ENCODE measurements at regions not wholly inside any gene's neighbourhood (a gene's known extent, or its start where the extent isn't known, plus 50 kb on each side); places are given as distances from the start of the nearest gene placed in this dataset.

GRCh38 chr4:108466936-108467902 lies 153.2 kb upstream of the RPL34 start:
- Histone ChIP-seq H3K27ac (peak overlapping the region; percentile 75), H3K36me3 (ENCODE audit: insufficient read depth) (no peaks in the 10 kb centered on the region), H4K20me1 (ENCODE audit: insufficient read depth) (no peaks in the 10 kb centered on the region), H3K4me2 (peak overlapping the region; percentile 83), H3K4me1 (ENCODE audit: low read depth, poor library complexity, severe bottlenecking) (peaks cover 46% of the 10 kb centered on the region), H3K27me3 (ENCODE audit: insufficient read depth, low read depth) (no peaks in the 10 kb centered on the region), H2AFZ (ENCODE audit: low read depth) (peak overlapping the region; percentile 51), H3K4me3 (IDR thresholded peaks at IDR 0.05; ENCODE audit: insufficient read depth, low read depth, low read length) (no peak overlapping the region), H3K9ac (peak overlapping the region; percentile 19; the same call in 1 of the 2 replicates), H3K79me2 (ENCODE audit: insufficient read depth, low read depth) (no peaks in the 10 kb centered on the region)
- TF ChIP-seq CTCF (conservative IDR thresholded peaks at IDR 0.05; ENCODE audit: low read depth, low read length), result no peak

GRCh38 chr4:108465886-108466500 lies 154.4 kb upstream of the RPL34 start:
- peak overlapping the region; percentile 51; the same call in 1 of the 2 replicates for H2AFZ ChIP-seq (ENCODE audit: low read depth)
- H3K79me2 ChIP-seq (ENCODE audit: insufficient read depth, low read depth), result no peaks in the 10 kb centered on the region
- H3K4me2 ChIP-seq, result peak overlapping the region; percentile 83
- no peaks in the 10 kb centered on the region for H3K36me3 ChIP-seq (ENCODE audit: insufficient read depth)
- TF ChIP-seq CTCF (conservative IDR thresholded peaks at IDR 0.05; ENCODE audit: low read depth, low read length), result no peak
- H3K9ac ChIP-seq, result no peak overlapping the region
- no peaks in the 10 kb centered on the region for H3K27me3 ChIP-seq (ENCODE audit: insufficient read depth, low read depth)
- no peaks in the 10 kb centered on the region for H4K20me1 ChIP-seq (ENCODE audit: insufficient read depth)
- H3K27ac ChIP-seq, result peak overlapping the region; percentile 75
- H3K4me3 ChIP-seq (IDR thresholded peaks at IDR 0.05; ENCODE audit: insufficient read depth, low read depth, low read length), result no peak overlapping the region
- H3K4me1 ChIP-seq (ENCODE audit: low read depth, poor library complexity, severe bottlenecking), result peaks cover 58% of the 10 kb centered on the region

- TF ChIP-seq CTCF (conservative IDR thresholded peaks at IDR 0.05; ENCODE audit: low read depth, low read length), result no peak
- no peak overlapping the region for H2AFZ ChIP-seq (ENCODE audit: low read depth)
- H3K4me1 ChIP-seq (ENCODE audit: low read depth, poor library complexity, severe bottlenecking), result peaks cover 37% of the 10 kb centered on the region
- no peak overlapping the region for H3K4me3 ChIP-seq (IDR thresholded peaks at IDR 0.05; ENCODE audit: insufficient read depth, low read depth, low read length)
- H3K4me2 ChIP-seq, result no peak overlapping the region
- no peaks in the 10 kb centered on the region for H3K27me3 ChIP-seq (ENCODE audit: insufficient read depth, low read depth)
- H3K36me3 ChIP-seq (ENCODE audit: insufficient read depth), result no peaks in the 10 kb centered on the region
- no peaks in the 10 kb centered on the region for H3K79me2 ChIP-seq (ENCODE audit: insufficient read depth, low read depth)
- H3K9ac ChIP-seq, result no peak overlapping the region
- no peak overlapping the region for H3K27ac ChIP-seq
- H4K20me1 ChIP-seq (ENCODE audit: insufficient read depth), result no peaks in the 10 kb centered on the region
These were observed 161.7 kb upstream of the RPL34 start for GRCh38 chr4:108458681-108459080.

GRCh38 chr4:108454227-108454626 lies 166.1 kb upstream of the RPL34 start:
- Histone ChIP-seq H3K79me2 (ENCODE audit: insufficient read depth, low read depth) (no peaks in the 10 kb centered on the region), H3K36me3 (ENCODE audit: insufficient read depth) (no peaks in the 10 kb centered on the region), H2AFZ (ENCODE audit: low read depth) (no peak overlapping the region), H3K9ac (no peak overlapping the region), H3K4me3 (IDR thresholded peaks at IDR 0.05; ENCODE audit: insufficient read depth, low read depth, low read length) (no peak overlapping the region), H3K27ac (no peak overlapping the region), H3K4me1 (ENCODE audit: low read depth, poor library complexity, severe bottlenecking) (peaks cover 9% of the 10 kb centered on the region), H4K20me1 (ENCODE audit: insufficient read depth) (no peaks in the 10 kb centered on the region), H3K4me2 (no peak overlapping the region), H3K27me3 (ENCODE audit: insufficient read depth, low read depth) (no peaks in the 10 kb centered on the region)
- no peak for TF ChIP-seq CTCF (conservative IDR thresholded peaks at IDR 0.05; ENCODE audit: low read depth, low read length)
